H1 (cell line): ENCODE measurements at regions not wholly inside any gene's neighbourhood (a gene's known extent, or its start where the extent isn't known, plus 50 kb on each side); places are given as distances from the start of the nearest gene placed in this dataset.

Source experiments
- BCL11A ChIP-seq, 2 experiments: IDR thresholded peaks; one replicate each; pipeline ENCODE4 v1.6.1; 2011; ENCODE audit warnings: low read depth in 2 of 2, low read length in 2 of 2, mild to moderate bottlenecking in 2 of 2
- CBX8 ChIP-seq: fragments of 300-800, 300-1000 bp; sonication (generic); IDR thresholded peaks from 2 replicates; pipeline ENCODE4 v1.7.1; 2016; ENCODE audit warnings: low read depth, low read length, borderline replicate concordance
- NANOG ChIP-seq: IDR thresholded peaks from 2 replicates; pipeline ENCODE4 v1.6.1; 2011; ENCODE audit warnings: low read length, low read depth, mild to moderate bottlenecking, inconsistent platforms; ENCODE audit not compliant: insufficient read depth, poor library complexity, severe bottlenecking
- SP1 ChIP-seq: IDR thresholded peaks from 2 replicates; pipeline ENCODE4 v1.6.1; 2011; ENCODE audit warnings: low read depth, low read length
- YY1 ChIP-seq: IDR thresholded peaks from 2 replicates; pipeline ENCODE4 v1.6.1; 2011; ENCODE audit warnings: low read depth, mild to moderate bottlenecking, low read length

GRCh38 chr4:106650701-106651100, 282.1 kb upstream of the GIMD1 start (continued):
- TF ChIP-seq YY1: no peak
- no peak for TF ChIP-seq CBX8
- no peak for TF ChIP-seq SP1
- TF ChIP-seq BCL11A (IDR thresholded peaks at IDR 0.05; ENCODE audit: low read depth in 2 of 2, low read length in 2 of 2): no peak
- TF ChIP-seq NANOG: no peak
- TF ChIP-seq, all 59 proteins: peak for 0
